VCaP (cell line): ENCODE measurements at regions not wholly inside any gene's neighbourhood (a gene's known extent, or its start where the extent isn't known, plus 50 kb on each side); places are given as distances from the start of the nearest gene placed in this dataset.
A peak's percentile ranks its signal among the peaks of the same experiment; 100 is the strongest.

Experiments used
- H3K27ac ChIP-seq: fragments of 450-650 bp; 2 replicates; pipeline ENCODE4 v1.5.1; 2017
- TF ChIP-seq, protein P1 (sequence below): fragments of 450-650 bp; conservative IDR thresholded peaks from 2 replicates; pipeline ENCODE4 v1.5.1; 2017; ENCODE audit warnings: mild to moderate bottlenecking, moderate library complexity

DNA sequence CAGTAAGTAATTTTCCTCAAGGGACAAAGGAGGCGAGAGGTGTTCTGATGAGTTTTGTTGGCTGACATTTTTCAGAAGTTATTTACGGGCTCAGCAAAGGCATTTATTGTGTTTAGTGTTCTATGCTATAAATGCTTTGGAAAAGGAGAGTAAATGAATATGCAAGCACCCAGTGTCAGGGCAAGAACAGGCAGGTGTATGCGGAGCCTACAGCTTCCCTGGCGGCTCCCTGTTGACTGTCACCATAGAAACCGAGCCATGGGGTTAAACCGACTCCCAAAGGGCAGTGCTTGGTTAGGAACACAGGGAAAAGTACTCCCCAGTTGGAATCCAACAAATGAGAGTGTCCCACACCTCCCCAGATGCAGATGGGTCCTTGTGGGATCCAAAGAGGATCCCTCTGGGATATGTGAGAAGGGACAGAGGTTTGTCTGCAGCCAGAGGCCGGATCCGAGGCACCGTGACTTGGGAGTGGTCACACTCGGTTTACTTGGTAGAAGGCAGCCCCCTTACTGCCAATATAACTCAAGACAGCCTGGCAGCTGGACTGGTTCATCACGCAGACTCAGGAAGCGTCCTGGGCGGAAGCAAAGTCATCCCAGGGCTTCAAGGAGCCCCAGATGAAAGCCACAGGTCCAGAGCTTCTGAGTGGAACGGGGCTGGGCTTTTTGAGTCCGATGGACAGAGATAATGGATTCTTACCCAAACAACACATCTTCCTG is 329.7 kb downstream of the CTTN start:
- TF ChIP-seq, protein P1, sequence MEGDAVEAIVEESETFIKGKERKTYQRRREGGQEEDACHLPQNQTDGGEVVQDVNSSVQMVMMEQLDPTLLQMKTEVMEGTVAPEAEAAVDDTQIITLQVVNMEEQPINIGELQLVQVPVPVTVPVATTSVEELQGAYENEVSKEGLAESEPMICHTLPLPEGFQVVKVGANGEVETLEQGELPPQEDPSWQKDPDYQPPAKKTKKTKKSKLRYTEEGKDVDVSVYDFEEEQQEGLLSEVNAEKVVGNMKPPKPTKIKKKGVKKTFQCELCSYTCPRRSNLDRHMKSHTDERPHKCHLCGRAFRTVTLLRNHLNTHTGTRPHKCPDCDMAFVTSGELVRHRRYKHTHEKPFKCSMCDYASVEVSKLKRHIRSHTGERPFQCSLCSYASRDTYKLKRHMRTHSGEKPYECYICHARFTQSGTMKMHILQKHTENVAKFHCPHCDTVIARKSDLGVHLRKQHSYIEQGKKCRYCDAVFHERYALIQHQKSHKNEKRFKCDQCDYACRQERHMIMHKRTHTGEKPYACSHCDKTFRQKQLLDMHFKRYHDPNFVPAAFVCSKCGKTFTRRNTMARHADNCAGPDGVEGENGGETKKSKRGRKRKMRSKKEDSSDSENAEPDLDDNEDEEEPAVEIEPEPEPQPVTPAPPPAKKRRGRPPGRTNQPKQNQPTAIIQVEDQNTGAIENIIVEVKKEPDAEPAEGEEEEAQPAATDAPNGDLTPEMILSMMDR: no peak
- peak overlapping the region; percentile 66 for H3K27ac ChIP-seq

DNA sequence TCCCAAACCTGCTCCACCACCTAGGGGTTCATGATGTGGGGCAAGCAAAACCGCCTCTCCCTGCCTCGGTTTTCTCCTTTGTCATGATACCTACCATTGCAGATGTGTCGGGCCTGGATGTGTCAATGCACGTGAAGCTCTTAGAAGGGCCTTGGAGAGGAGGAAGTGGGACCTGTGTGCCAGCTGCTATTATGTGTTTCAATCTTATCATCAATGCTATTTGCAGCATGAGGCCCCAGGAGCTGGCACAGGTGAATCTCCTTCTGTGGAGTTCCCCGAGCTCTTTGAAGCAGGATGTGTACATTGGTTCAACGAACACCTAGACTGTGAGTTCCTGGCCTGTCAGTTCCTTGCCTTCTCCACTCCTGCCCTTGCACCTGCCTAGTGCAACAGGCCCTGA is 331.6 kb downstream of the CTTN start:
- H3K27ac ChIP-seq: peak overlapping the region; percentile 66; the same call in 1 of the 2 replicates
- TF ChIP-seq, protein P1: no peak

DNA sequence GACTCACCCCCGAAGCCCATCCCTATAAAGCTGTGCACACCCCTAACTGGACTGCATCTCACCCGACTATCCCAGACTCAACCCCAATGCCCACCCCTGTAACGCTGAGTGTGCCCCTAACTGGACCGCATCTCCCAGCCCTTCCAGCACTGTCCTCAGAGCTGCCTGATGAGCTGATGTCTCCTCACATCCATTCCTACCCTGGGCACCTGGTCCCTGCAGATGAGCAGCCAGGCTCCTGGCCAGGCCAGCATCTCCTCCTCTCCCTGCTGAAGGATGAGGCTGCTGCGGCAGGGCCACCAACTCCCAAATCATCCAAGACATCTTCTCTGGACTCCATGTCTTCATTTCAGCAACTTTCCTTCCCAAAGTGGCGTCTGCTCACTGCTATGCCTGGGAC is 332.1 kb downstream of the CTTN start:
- H3K27ac ChIP-seq: no peak overlapping the region
- TF ChIP-seq, protein P1: no peak

DNA sequence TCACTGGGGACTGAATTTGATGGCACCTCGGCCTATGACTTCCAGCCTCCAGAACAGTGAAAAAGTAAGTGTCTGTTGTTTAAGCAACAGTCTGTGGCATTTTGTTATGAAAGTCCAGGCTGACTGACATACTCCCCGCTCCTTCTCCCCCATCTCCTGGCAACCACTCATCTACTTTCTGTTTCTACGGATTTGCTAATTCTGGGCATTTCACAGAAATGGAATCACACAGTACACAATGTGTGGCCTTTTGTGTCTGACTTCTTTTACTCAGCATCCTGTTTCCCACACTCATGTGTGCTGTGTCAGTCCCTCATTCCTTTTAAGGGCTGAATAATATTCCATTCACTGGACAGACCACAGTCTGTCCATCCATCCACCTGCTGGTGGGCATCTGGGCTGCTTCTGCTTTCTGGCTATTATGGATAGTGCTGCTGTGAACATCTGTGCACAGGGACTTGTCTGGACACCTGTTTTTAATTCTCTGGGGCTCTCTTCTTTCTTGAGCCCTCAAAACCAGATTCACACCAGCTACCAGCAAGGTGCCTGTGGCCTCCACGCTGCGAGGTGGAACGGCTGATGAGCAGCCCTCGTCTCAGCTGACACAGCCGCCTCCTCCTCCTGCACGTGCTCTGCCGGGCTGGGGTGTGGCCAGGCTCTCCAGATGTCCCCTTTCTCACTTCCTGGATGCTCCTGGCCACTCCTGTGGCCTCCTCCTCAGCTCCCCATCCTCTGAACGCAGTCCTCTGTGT is 333.1 kb downstream of the CTTN start:
- no peak overlapping the region for H3K27ac ChIP-seq
- TF ChIP-seq, protein P1: no peak

DNA sequence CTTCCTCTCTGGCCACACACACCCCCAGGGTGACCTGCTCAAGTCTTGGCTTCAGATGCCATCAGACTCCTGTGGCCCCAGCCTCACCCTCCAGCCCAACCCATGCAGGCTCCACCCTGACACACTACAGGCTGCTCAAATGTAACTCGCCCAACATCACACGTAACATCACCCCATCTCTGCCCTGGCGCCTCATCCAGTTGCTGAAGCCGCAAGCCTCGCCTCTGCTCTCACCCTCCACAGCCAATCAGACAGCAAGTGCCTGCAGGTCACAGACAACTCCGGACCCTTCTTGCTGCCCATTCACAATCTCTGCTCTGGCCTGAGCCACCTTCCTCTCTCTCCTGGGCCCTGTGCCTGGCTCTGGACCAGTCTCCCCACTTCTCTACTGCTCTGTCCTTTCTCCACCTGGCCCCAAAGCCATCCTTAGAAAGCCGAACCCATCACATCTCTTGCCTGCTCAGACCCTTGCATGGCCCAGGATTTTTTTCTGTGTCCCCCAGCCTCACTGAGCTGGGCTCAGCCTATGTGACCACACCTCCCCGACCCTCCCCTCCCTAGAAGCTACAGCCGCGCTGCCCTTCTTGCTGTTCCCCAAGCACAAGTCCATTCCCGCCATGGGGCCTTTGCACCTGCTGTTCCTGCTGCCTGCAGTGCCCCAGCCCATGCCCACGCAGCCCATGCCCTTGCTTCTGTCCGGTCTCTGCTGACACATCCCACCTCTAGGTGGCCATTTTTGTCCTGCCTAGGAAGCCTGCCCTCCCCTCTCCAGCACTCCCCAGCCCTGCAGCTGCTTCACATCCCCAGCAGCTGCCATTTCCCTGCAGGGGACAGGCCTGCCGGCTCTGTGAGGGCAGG is 333.9 kb downstream of the CTTN start:
- TF ChIP-seq, protein P1: no peak
- H3K27ac ChIP-seq: no peak overlapping the region

DNA sequence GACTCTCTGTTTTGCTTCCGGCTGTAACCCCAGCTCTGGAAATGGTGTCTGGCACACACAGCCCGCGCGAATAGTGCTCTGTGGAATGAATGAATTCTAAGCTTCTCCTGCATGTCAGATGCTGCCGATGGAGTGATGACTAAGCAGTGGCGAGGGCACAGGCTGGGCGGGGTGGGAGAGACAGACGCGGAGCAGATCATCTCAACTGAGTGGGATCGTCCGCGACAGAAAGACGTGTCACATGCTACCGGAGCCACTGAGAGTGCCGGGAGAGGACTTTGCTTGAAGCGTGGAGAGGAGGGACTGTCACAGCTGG is 334.5 kb downstream of the CTTN start:
- TF ChIP-seq, protein P1: no peak
- H3K27ac ChIP-seq: no peak overlapping the region
